ENCODE measurements at regions not wholly inside any gene's neighbourhood (a gene's known extent, or its start where the extent isn't known, plus 50 kb on each side); places are given as distances from the start of the nearest gene placed in this dataset.

DNA sequence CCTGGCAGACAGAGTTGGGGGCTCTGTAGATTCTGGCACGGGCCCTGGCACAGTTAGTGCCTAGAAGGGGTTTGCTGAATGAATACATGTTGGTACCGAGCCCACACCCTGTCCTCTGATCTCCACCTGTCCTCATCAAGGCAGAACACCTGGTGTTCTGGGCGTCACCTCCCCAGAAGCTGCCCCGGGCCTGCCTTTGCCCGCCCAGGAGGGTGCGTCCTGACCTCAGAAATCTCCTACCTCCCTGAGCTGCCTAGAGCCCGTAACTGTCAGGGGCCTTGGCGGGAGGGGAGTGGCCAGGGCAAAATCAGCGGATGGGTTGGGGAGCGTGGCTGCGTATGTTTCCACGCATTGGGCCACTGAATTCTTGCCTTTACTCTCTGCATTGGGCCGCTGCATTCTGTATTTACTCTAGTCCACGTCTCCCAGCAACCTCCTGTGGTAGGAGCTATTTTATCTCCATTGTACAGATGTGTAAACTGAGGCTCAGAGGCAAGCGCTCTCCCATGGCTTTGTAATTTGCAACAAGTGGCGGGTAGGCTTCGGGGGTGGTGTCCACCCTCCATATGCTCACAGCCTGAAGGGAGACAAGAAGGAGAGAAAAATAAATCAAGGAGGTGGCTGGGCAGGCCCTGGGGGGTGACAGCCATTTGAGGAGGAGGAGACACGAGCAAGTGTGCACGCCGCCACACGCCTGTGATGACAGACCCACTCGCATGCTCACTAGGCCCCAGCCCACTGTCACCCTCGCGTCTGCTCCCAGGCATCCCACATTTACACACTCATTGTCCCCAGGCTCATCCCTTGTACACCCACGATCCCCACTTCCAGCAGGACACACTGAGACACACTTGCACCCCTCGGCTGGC, 95.7 kb upstream of the WNT4 start:
- no peak overlapping the region for H3K4me2 ChIP-seq (ENCODE audit: low read depth, low read length)
- no peak for FAIRE-seq
- WGBS (ENCODE audit: low lambda C conversion rate): 57% methylated on average over 18 of the region's 26 CpGs
- TF ChIP-seq NONO (IDR thresholded peaks at IDR 0.05): no peak
- no peak for TF ChIP-seq NONO (CRISPR knock-in tag; conservative IDR thresholded peaks at IDR 0.05)
- TF ChIP-seq, protein P1, sequence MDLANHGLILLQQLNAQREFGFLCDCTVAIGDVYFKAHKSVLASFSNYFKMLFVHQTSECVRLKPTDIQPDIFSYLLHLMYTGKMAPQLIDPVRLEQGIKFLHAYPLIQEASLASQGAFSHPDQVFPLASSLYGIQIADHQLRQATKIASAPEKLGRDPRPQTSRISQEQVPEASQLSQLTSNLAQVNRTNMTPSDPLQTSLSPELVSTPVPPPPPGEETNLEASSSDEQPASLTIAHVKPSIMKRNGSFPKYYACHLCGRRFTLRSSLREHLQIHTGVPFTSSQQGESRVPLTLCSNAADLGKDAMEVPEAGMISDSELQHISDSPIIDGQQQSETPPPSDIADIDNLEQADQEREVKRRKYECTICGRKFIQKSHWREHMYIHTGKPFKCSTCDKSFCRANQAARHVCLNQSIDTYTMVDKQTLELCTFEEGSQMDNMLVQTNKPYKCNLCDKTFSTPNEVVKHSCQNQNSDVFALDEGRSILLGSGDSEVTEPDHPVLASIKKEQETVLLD (CRISPR knock-in tag; IDR thresholded peaks at IDR 0.05; ENCODE audit: low read depth): no peak
- TF ChIP-seq, protein P2, sequence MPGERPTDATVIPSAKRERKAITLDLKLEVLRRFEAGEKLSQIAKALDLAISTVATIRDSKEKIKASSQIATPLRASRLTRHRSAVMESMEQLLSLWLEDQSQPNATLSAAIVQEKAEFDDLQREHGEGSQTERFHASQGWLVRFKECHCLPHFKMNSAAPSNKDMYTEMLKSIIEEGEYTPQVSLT (CRISPR knock-in tag; IDR thresholded peaks at IDR 0.05; ENCODE audit: borderline replicate concordance, low read depth): no peak
- TF ChIP-seq, protein P3, sequence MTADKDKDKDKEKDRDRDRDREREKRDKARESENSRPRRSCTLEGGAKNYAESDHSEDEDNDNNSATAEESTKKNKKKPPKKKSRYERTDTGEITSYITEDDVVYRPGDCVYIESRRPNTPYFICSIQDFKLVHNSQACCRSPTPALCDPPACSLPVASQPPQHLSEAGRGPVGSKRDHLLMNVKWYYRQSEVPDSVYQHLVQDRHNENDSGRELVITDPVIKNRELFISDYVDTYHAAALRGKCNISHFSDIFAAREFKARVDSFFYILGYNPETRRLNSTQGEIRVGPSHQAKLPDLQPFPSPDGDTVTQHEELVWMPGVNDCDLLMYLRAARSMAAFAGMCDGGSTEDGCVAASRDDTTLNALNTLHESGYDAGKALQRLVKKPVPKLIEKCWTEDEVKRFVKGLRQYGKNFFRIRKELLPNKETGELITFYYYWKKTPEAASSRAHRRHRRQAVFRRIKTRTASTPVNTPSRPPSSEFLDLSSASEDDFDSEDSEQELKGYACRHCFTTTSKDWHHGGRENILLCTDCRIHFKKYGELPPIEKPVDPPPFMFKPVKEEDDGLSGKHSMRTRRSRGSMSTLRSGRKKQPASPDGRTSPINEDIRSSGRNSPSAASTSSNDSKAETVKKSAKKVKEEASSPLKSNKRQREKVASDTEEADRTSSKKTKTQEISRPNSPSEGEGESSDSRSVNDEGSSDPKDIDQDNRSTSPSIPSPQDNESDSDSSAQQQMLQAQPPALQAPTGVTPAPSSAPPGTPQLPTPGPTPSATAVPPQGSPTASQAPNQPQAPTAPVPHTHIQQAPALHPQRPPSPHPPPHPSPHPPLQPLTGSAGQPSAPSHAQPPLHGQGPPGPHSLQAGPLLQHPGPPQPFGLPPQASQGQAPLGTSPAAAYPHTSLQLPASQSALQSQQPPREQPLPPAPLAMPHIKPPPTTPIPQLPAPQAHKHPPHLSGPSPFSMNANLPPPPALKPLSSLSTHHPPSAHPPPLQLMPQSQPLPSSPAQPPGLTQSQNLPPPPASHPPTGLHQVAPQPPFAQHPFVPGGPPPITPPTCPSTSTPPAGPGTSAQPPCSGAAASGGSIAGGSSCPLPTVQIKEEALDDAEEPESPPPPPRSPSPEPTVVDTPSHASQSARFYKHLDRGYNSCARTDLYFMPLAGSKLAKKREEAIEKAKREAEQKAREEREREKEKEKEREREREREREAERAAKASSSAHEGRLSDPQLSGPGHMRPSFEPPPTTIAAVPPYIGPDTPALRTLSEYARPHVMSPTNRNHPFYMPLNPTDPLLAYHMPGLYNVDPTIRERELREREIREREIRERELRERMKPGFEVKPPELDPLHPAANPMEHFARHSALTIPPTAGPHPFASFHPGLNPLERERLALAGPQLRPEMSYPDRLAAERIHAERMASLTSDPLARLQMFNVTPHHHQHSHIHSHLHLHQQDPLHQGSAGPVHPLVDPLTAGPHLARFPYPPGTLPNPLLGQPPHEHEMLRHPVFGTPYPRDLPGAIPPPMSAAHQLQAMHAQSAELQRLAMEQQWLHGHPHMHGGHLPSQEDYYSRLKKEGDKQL (CRISPR knock-in tag; IDR thresholded peaks at IDR 0.05; ENCODE audit: low read depth): no peak
- TF ChIP-seq PHF5A (CRISPR knock-in tag; IDR thresholded peaks at IDR 0.05; ENCODE audit: low read depth, unreplicated experiment): no peak
- TF ChIP-seq, protein P4, sequence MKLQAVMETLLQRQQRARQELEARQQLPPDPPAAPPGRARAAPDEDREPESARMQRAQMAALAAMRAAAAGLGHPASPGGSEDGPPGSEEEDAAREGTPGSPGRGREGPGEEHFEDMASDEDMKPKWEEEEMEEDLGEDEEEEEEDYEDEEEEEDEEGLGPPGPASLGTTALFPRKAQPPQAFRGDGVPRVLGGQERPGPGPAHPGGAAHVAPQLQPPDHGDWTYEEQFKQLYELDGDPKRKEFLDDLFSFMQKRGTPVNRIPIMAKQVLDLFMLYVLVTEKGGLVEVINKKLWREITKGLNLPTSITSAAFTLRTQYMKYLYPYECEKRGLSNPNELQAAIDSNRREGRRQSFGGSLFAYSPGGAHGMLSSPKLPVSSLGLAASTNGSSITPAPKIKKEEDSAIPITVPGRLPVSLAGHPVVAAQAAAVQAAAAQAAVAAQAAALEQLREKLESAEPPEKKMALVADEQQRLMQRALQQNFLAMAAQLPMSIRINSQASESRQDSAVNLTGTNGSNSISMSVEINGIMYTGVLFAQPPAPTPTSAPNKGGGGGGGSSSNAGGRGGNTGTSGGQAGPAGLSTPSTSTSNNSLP (IDR thresholded peaks at IDR 0.05; ENCODE audit: low read depth, low read length): no peak
- TF ChIP-seq ZNF550 (CRISPR knock-in tag; IDR thresholded peaks at IDR 0.05; ENCODE audit: borderline replicate concordance): no peak
- TF ChIP-seq, protein P5, sequence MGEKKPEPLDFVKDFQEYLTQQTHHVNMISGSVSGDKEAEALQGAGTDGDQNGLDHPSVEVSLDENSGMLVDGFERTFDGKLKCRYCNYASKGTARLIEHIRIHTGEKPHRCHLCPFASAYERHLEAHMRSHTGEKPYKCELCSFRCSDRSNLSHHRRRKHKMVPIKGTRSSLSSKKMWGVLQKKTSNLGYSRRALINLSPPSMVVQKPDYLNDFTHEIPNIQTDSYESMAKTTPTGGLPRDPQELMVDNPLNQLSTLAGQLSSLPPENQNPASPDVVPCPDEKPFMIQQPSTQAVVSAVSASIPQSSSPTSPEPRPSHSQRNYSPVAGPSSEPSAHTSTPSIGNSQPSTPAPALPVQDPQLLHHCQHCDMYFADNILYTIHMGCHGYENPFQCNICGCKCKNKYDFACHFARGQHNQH (CRISPR knock-in tag; IDR thresholded peaks at IDR 0.05): no peak
- no peak for TF ChIP-seq ZNF510 (CRISPR knock-in tag; IDR thresholded peaks at IDR 0.05; ENCODE audit: low read depth)
- TF ChIP-seq, protein P6, sequence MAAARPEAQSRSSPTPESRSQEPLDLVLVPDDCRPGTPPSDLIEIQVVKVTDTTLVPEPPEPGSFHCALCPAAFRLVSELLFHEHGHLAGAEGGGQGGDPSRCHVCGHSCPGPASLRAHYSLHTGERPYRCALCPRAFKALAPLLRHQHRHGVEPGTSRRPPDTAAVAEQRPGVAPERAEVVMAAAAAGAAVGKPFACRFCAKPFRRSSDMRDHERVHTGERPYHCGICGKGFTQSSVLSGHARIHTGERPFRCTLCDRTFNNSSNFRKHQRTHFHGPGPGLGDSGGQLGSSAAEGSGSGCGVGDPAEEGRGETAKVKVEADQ (CRISPR knock-in tag; IDR thresholded peaks at IDR 0.05; ENCODE audit: borderline replicate concordance): no peak
- TF ChIP-seq ZNF256 (CRISPR knock-in tag; conservative IDR thresholded peaks at IDR 0.05): no peak

More for the DNA sequence above, 95.7 kb upstream of the WNT4 start:
- DNase-seq (ENCODE audit: low spot score) (no peak), ATAC-seq (no peak)
- no peak overlapping the region for H2AFZ ChIP-seq (ENCODE audit: low read length)
- no peaks in the 10 kb centered on the region for H3K4me1 ChIP-seq (ENCODE audit: insufficient read depth, low read length)
- H3K27ac ChIP-seq (ENCODE audit: extremely low read length, insufficient read depth, low read length): no peak overlapping the region
- in situ Hi-C loops (cut with HindIII; ENCODE audit: extremely low pct_ligation_motif_present, low pct_unique_long_range_greater_than_20kb) (no loop called here), intact Hi-C loops (cut with micrococcal nuclease; ENCODE audit: unreplicated experiment) (no loop called here)
- no peak overlapping the region for H3K9ac ChIP-seq (ENCODE audit: insufficient read depth, low read depth, low read length)
- H3K9me3 ChIP-seq (ENCODE audit: low read length): no peaks in the 10 kb centered on the region
- ChIA-PET POLR2A (no interaction called here), CTCF (ENCODE audit: low intra/inter-chr PET ratio, low total read pairs) (no interaction called here)
- H4K20me1 ChIP-seq (ENCODE audit: insufficient read depth, low read length): no peaks in the 10 kb centered on the region
- H3K36me3 ChIP-seq (replicated peaks in 1 of 2; ENCODE audit: control insufficient read depth in 1 of 2, insufficient read depth in 2 of 2, low read length in 2 of 2): no peaks in the 10 kb centered on the region
- H3K27me3 ChIP-seq (ENCODE audit: control insufficient read depth in 1 of 2, insufficient read depth in 2 of 2, low read length in 2 of 2): peaks cover 8 to 45% of the 10 kb centered on the region in 2 experiments; a peak in 4 of 5 replicates
- no TSS peak for BruUV-seq (replicated peaks)
- H3K79me2 ChIP-seq (ENCODE audit: insufficient read depth, low read length): no peaks in the 10 kb centered on the region
- no peak overlapping the region for H3K4me3 ChIP-seq (replicated peaks in 1 of 3; ENCODE audit: insufficient read depth in 1 of 3, low read depth in 2 of 3, low read length in 3 of 3)

Data from HepG2 (cell line).